Panc1 (cell line): ENCODE measurements at regions not wholly inside any gene's neighbourhood (a gene's known extent, or its start where the extent isn't known, plus 50 kb on each side); places are given as distances from the start of the nearest gene placed in this dataset.

Experiments used
- ATAC-seq: fragments of 200-7000 bp; cut with Tn5 transposase; 2 replicates; pipeline ENCODE4 v1.9.1; 2020; ENCODE audit warnings: mild to moderate bottlenecking, moderate library complexity
- BruUV-seq: library from RNA; stranded (reverse); fragments of 400-500 nt; replicated peaks from 2 replicates; lab custom pipeline; 2021; lab: Mats Ljungman, UMichigan
- CTCF ChIA-PET: fragments of 300-600 bp; sonication (Branson Sonifier 250); formaldehyde crosslinking; loops from one replicate; lab custom pipeline; 2022; ENCODE audit warnings: antibody characterized with exemption; lab: Charles Lee
- POLR2A ChIA-PET: fragments of 300-600 bp; sonication (Branson Sonifier 250); formaldehyde crosslinking; loops from one replicate; lab custom pipeline; 2022; ENCODE audit warnings: antibody characterized with exemption; lab: Charles Lee
- DNase-seq: peaks from one replicate; pipeline ENCODE4 v3.0.0-alpha.2; 2010; ENCODE audit warnings: low read depth, low spot score
- H3K27ac ChIP-seq: 2 replicates; pipeline ENCODE4 v1.5.1; 2011; ENCODE audit warnings: mild to moderate bottlenecking, low read length, inconsistent platforms
- H3K27me3 ChIP-seq: fragments of 200-500 bp; sonication (Bioruptor generic); 2 replicates; pipeline ENCODE4 v1.6.0; 2014; ENCODE audit warnings: low read length, inconsistent platforms; ENCODE audit not compliant: control insufficient read depth, insufficient read depth
- H3K36me3 ChIP-seq: fragments of 200-500 bp; sonication (Bioruptor generic); 2 replicates; pipeline ENCODE4 v1.5.1; 2014; ENCODE audit warnings: inconsistent platforms, mild to moderate bottlenecking, low read length, moderate library complexity; ENCODE audit not compliant: control insufficient read depth, insufficient read depth
- H3K4me1 ChIP-seq: 2 replicates; pipeline ENCODE4 v1.5.1; 2011; ENCODE audit warnings: inconsistent platforms, mild to moderate bottlenecking, low read length, moderate library complexity; ENCODE audit not compliant: control insufficient read depth, insufficient read depth
- H3K4me3 ChIP-seq, 2 experiments: 2 replicates each; pipeline ENCODE4 v1.5.1; 2011 to 2012; ENCODE audit warnings: low read depth in 2 of 2, low read length in 2 of 2, mild to moderate bottlenecking in 2 of 2, inconsistent platforms in 1 of 2, moderate library complexity in 1 of 2
- H3K9me3 ChIP-seq: fragments of 200-500 bp; sonication (Bioruptor generic); 2 replicates; pipeline ENCODE4 v1.5.1; 2014; ENCODE audit warnings: low read depth, mild to moderate bottlenecking, inconsistent platforms, low read length, moderate library complexity; ENCODE audit not compliant: control insufficient read depth, insufficient read depth
- CTCF ChIP-seq: fragments of 450-650 bp; IDR thresholded peaks from 2 replicates; pipeline ENCODE4 v1.5.1; 2017; ENCODE audit warnings: mild to moderate bottlenecking
- POLR2AphosphoS5 ChIP-seq: IDR thresholded peaks from 2 replicates; pipeline ENCODE4 v1.6.1; 2012; ENCODE audit warnings: mild to moderate bottlenecking, low read depth, low read length, moderate library complexity
- REST ChIP-seq, 2 experiments: IDR thresholded peaks; 2 replicates each; pipeline ENCODE4 v1.6.1; 2011 to 2012; ENCODE audit warnings: low read depth in 2 of 2, control low read depth in 1 of 2, low read length in 1 of 2, mild to moderate bottlenecking in 1 of 2, moderate library complexity in 1 of 2; ENCODE audit not compliant: insufficient read depth in 1 of 2
- SIN3A ChIP-seq: IDR thresholded peaks from 2 replicates; pipeline ENCODE4 v1.6.1; 2012; ENCODE audit warnings: low read depth, mild to moderate bottlenecking, low read length, moderate library complexity, borderline replicate concordance; ENCODE audit not compliant: insufficient read depth
- TCF7L2 ChIP-seq: IDR thresholded peaks from 2 replicates; pipeline ENCODE4 v1.6.1; 2011; ENCODE audit warnings: mild to moderate bottlenecking, low read depth, low read length, inconsistent platforms
- in situ Hi-C: cut with HindIII; loops from 2 replicates; pipeline ENCODE4 v1.10.0; 2016; ENCODE audit warnings: low sequenced_read_pairs, low pct_unique_long_range_greater_than_20kb
- intact Hi-C: fragments of 100-400 bp; cut with micrococcal nuclease; formaldehyde crosslinking; loops from one replicate; pipeline ENCODE4 v1.10.0; 2022; ENCODE audit not compliant: unreplicated experiment

GRCh38 chr4:164070625-164071024 is 576.1 kb downstream of the TMA16 start:
- ChIA-PET CTCF (no interaction called here), POLR2A (no interaction called here)
- no peaks in the 10 kb centered on the region for H3K36me3 ChIP-seq
- no peaks in the 10 kb centered on the region for H3K9me3 ChIP-seq
- in situ Hi-C loops, result no loop called here
- DNase-seq, result no peak
- TF ChIP-seq SIN3A, result no peak
- no peak for TF ChIP-seq CTCF
- TF ChIP-seq POLR2AphosphoS5, result no peak
- no peak for TF ChIP-seq REST (IDR thresholded peaks at IDR 0.05; ENCODE audit: insufficient read depth in 1 of 2, low read depth in 2 of 2, low read length in 1 of 2)
- no peak for TF ChIP-seq TCF7L2
- intact Hi-C loops, result no loop called here
- H3K27ac ChIP-seq, result no peak overlapping the region
- H3K27me3 ChIP-seq, result no peaks in the 10 kb centered on the region
- H3K4me3 ChIP-seq, result no peak overlapping the region
- no peaks in the 10 kb centered on the region for H3K4me1 ChIP-seq
- BruUV-seq, result no TSS peak
- no peak for ATAC-seq

- ChIA-PET CTCF (no interaction called here), POLR2A (no interaction called here)
- Histone ChIP-seq H3K4me3 (no peak overlapping the region), H3K36me3 (no peaks in the 10 kb centered on the region), H3K4me1 (no peaks in the 10 kb centered on the region), H3K27me3 (no peaks in the 10 kb centered on the region), H3K9me3 (no peaks in the 10 kb centered on the region), H3K27ac (no peak overlapping the region)
- ATAC-seq (no peak), DNase-seq (no peak)
- no TSS peak for BruUV-seq
- in situ Hi-C loops, result no loop called here
- no peak for TF ChIP-seq POLR2AphosphoS5
- no peak for TF ChIP-seq SIN3A
- TF ChIP-seq REST (IDR thresholded peaks at IDR 0.05; ENCODE audit: insufficient read depth in 1 of 2, low read depth in 2 of 2, low read length in 1 of 2), result no peak
- TF ChIP-seq CTCF, result no peak
- TF ChIP-seq TCF7L2, result no peak
- intact Hi-C loops, result no loop called here
These were observed 586.9 kb downstream of the TMA16 start for GRCh38 chr4:164081371-164081770.
